Endothelial cell of umbilical vein (primary cell): ENCODE measurements at regions not wholly inside any gene's neighbourhood (a gene's known extent, or its start where the extent isn't known, plus 50 kb on each side); places are given as distances from the start of the nearest gene placed in this dataset.

ENCODE experiments used
- BruUV-seq: library from RNA; stranded (reverse); fragments of 400-500 nt; replicated peaks from 2 replicates; lab custom pipeline; 2021; lab: Mats Ljungman, UMichigan
- CTCF ChIA-PET: fragments of 300-600, 350-600 bp; sonication (Branson Sonifier 250); formaldehyde crosslinking; loops from one replicate; lab custom pipeline; 2021; ENCODE audit warnings: antibody characterized with exemption, inconsistent platforms; lab: Charles Lee
- POLR2A ChIA-PET: fragments of 300-600, 350-600 bp; sonication (Branson Sonifier 250); formaldehyde crosslinking; loops from one replicate; lab custom pipeline; 2021; ENCODE audit warnings: antibody characterized with exemption, inconsistent platforms; lab: Charles Lee
- DNase-seq: peaks from one replicate; pipeline ENCODE4 v3.0.0-alpha.2; 2011; ENCODE audit warnings: low read depth, low spot score
- FAIRE-seq: peaks from 2 replicates; lab custom pipeline; 2011; peaks lifted over from hg19 to GRCh38; lab: Jason Lieb, UNC
- H2AFZ ChIP-seq: 2 replicates; pipeline ENCODE4 v1.6.0; 2012; ENCODE audit warnings: low read depth, low read length, control low read depth, inconsistent platforms
- H3K27ac ChIP-seq: 2 replicates; pipeline ENCODE4 v1.5.1; 2011; ENCODE audit warnings: low read depth, mild to moderate bottlenecking, control low read depth, low read length, moderate library complexity; ENCODE audit not compliant: insufficient read depth
- H3K27me3 ChIP-seq, 2 experiments: 2 replicates each; pipeline versions ENCODE4 v1.6.0 to v1.6.1; 2011; ENCODE audit warnings: low read length in 2 of 2, mixed read lengths in 1 of 2; ENCODE audit not compliant: control insufficient read depth in 2 of 2, insufficient read depth in 2 of 2
- H3K36me3 ChIP-seq, 2 experiments: 2 replicates in 1 of 2; 3 replicates in 1 of 2; pipeline ENCODE4 v1.5.1; 2011; ENCODE audit warnings: low read length in 2 of 2, mild to moderate bottlenecking in 1 of 2, moderate library complexity in 1 of 2; ENCODE audit not compliant: control insufficient read depth in 2 of 2, insufficient read depth in 2 of 2; ENCODE audit errors: extremely low read depth in 1 of 2
- H3K4me1 ChIP-seq: 3 replicates; pipeline ENCODE4 v1.5.1; 2011; ENCODE audit warnings: mild to moderate bottlenecking, low read length; ENCODE audit not compliant: control insufficient read depth, insufficient read depth; ENCODE audit errors: extremely low read depth
- H3K4me2 ChIP-seq: 2 replicates; pipeline ENCODE4 v1.6.1; 2011; ENCODE audit warnings: low read length, control low read depth, mixed read lengths; ENCODE audit not compliant: insufficient read depth
- H3K4me3 ChIP-seq, 3 experiments: fragments of 200-600 bp in 1 of 3; sonication (generic), shearing (Covaris generic) in 1 of 3; replicated peaks in 1 of 3; 2 replicates each; pipeline ENCODE4 v1.5.1; 2011 to 2016; ENCODE audit warnings: control low read depth in 3 of 3, low read length in 3 of 3, mild to moderate bottlenecking in 2 of 3, inconsistent platforms in 1 of 3, low read depth in 1 of 3, moderate library complexity in 1 of 3; ENCODE audit not compliant: insufficient read depth in 1 of 3
- H3K79me2 ChIP-seq: 2 replicates; pipeline ENCODE4 v1.6.0; 2012; ENCODE audit warnings: low read length, inconsistent platforms; ENCODE audit not compliant: control insufficient read depth, insufficient read depth
- H3K9ac ChIP-seq: replicated peaks from 2 replicates; pipeline ENCODE3; 2011; ENCODE audit warnings: low read length, control low read depth; ENCODE audit not compliant: insufficient read depth; ENCODE audit errors: extremely low read depth
- H3K9me1 ChIP-seq: replicated peaks from 3 replicates; pipeline ENCODE4 v1.6.0; 2011; ENCODE audit warnings: mild to moderate bottlenecking, low read length; ENCODE audit not compliant: control insufficient read depth, insufficient read depth; ENCODE audit errors: extremely low read depth
- H3K9me3 ChIP-seq: replicated peaks from 2 replicates; pipeline ENCODE4 v1.5.1; 2012; ENCODE audit warnings: low read length, inconsistent platforms; ENCODE audit not compliant: control insufficient read depth, insufficient read depth
- H4K20me1 ChIP-seq: replicated peaks from 2 replicates; pipeline ENCODE3; 2011; ENCODE audit warnings: mild to moderate bottlenecking, low read length; ENCODE audit not compliant: control insufficient read depth, insufficient read depth; ENCODE audit errors: extremely low read depth
- CTCF ChIP-seq, 2 donors: IDR thresholded peaks; 1 replicate in 1 of 2; 2 replicates in 1 of 2; pipeline ENCODE4 v1.5.1; 2011; ENCODE audit warnings: low read length in 2 of 2, mild to moderate bottlenecking in 2 of 2, moderate library complexity in 2 of 2, control low read depth in 1 of 2, inconsistent platforms in 1 of 2, low read depth in 1 of 2; ENCODE audit not compliant: insufficient read depth in 1 of 2; ENCODE audit errors: extremely low read depth in 1 of 2
- EZH2 ChIP-seq: IDR thresholded peaks from 2 replicates; pipeline ENCODE4 v1.6.1; 2012; ENCODE audit warnings: borderline replicate concordance, low read depth, mild to moderate bottlenecking, moderate library complexity, low read length, inconsistent platforms; ENCODE audit not compliant: severe bottlenecking
- FOS ChIP-seq: IDR thresholded peaks from 2 replicates; pipeline ENCODE4 v1.6.1; 2011; ENCODE audit warnings: mild to moderate bottlenecking, low read length, moderate library complexity, borderline replicate concordance; ENCODE audit not compliant: insufficient read depth
- GATA2 ChIP-seq: IDR thresholded peaks from 2 replicates; pipeline ENCODE4 v1.7.0; 2011; ENCODE audit warnings: low read depth, mild to moderate bottlenecking, moderate library complexity, mixed read lengths, low read length; ENCODE audit not compliant: insufficient read length, insufficient read depth
- JUN ChIP-seq: IDR thresholded peaks from 2 replicates; pipeline ENCODE4 v1.6.1; 2011; ENCODE audit warnings: borderline replicate concordance, low read depth; ENCODE audit not compliant: insufficient read length, insufficient read depth
- MAX ChIP-seq: IDR thresholded peaks from 2 replicates; pipeline ENCODE4 v1.6.1; 2011; ENCODE audit not compliant: insufficient read depth, insufficient read length
- MYC ChIP-seq: IDR thresholded peaks from one replicate; pipeline ENCODE4 v1.6.1; 2011; ENCODE audit warnings: mild to moderate bottlenecking, low read depth, low read length
- POLR2A ChIP-seq: IDR thresholded peaks from 2 replicates; pipeline ENCODE4 v1.6.1; 2012; ENCODE audit warnings: low read depth, mild to moderate bottlenecking, control low read depth, low read length
- POLR2AphosphoS5 ChIP-seq: IDR thresholded peaks from 2 replicates; pipeline ENCODE4 v1.6.1; 2012; ENCODE audit warnings: low read depth, mild to moderate bottlenecking, control low read depth, low read length, moderate library complexity; ENCODE audit not compliant: insufficient read depth
- dilution Hi-C: fragments of 300-500 bp; cut with MboI; formaldehyde crosslinking; loops from one replicate; pipeline ENCODE4 v1.15.0; 2019; ENCODE audit warnings: low sequenced_read_pairs; ENCODE audit not compliant: extremely low pct_ligation_motif_present
- intact Hi-C: fragments of 100-400 bp; cut with micrococcal nuclease; formaldehyde crosslinking; loops from one replicate; pipeline ENCODE4 v1.10.0; 2022

- BruUV-seq: no TSS peak
- dilution Hi-C loops (no loop called here), intact Hi-C loops (no loop called here)
- Histone ChIP-seq H3K4me3 (no peak overlapping the region), H3K4me1 (no peaks in the 10 kb centered on the region), H3K9me3 (no peaks in the 10 kb centered on the region), H3K4me2 (no peak overlapping the region), H3K27me3 (no peaks in the 10 kb centered on the region), H3K36me3 (no peaks in the 10 kb centered on the region), H3K27ac (no peak overlapping the region), H4K20me1 (no peaks in the 10 kb centered on the region), H2AFZ (no peak overlapping the region), H3K9ac (no peak overlapping the region), H3K79me2 (no peaks in the 10 kb centered on the region), H3K9me1 (no peaks in the 10 kb centered on the region)
- POLR2A ChIA-PET: no interaction called here
- DNase-seq (no peak), FAIRE-seq (no peak)
- TF ChIP-seq EZH2: no peak
- TF ChIP-seq POLR2AphosphoS5: no peak
- TF ChIP-seq FOS: no peak
- no peak for TF ChIP-seq CTCF (IDR thresholded peaks at IDR 0.05; ENCODE audit: extremely low read depth in 1 of 2, insufficient read depth in 1 of 2, low read depth in 1 of 2, low read length in 2 of 2)
- TF ChIP-seq JUN: no peak
- no peak for TF ChIP-seq POLR2A
- TF ChIP-seq MAX: no peak
- no peak for TF ChIP-seq MYC
- TF ChIP-seq GATA2: no peak
- CTCF ChIA-PET: no interaction called here
Observed at GRCh38 chr15:77724715-77725114, 92.0 kb upstream of the LINGO1 start.
